ENCODE measurements at regions not wholly inside any gene's neighbourhood (a gene's known extent, or its start where the extent isn't known, plus 50 kb on each side); places are given as distances from the start of the nearest gene placed in this dataset.
"Not testable (repeated sequence)": the region's sequence is repeated elsewhere in the genome, so short reads cannot be mapped to it uniquely, and the experiment has no call there.

- not testable (repeated sequence) for H3K4me3 ChIP-seq (ENCODE audit: extremely low read depth in 1 of 4, insufficient read depth in 2 of 4, low read depth in 3 of 4, low read length in 4 of 4); H3K4ac ChIP-seq (replicated peaks; ENCODE audit: insufficient read length, low read depth, low read length); H3K4me2 ChIP-seq (ENCODE audit: insufficient read depth in 1 of 2, low read depth in 2 of 2, low read length in 2 of 2); H3K27me3 ChIP-seq (replicated peaks in 1 of 4; ENCODE audit: control insufficient read depth in 3 of 4, extremely low read depth in 1 of 4, insufficient read depth in 3 of 4, low read length in 3 of 4); H3K4me1 ChIP-seq (replicated peaks in 1 of 4; ENCODE audit: control insufficient read depth in 3 of 4, insufficient read depth in 4 of 4, low read length in 3 of 4); H2AK5ac ChIP-seq (ENCODE audit: low read depth, low read length); H4K20me1 ChIP-seq (replicated peaks in 1 of 2; ENCODE audit: control insufficient read depth in 1 of 2, insufficient read depth in 2 of 2, low read length in 2 of 2); DNase-seq (ENCODE audit: low read depth in 1 of 2, low spot score in 2 of 2); H3K23ac ChIP-seq (ENCODE audit: insufficient read length); H4K5ac ChIP-seq (ENCODE audit: insufficient read length, low read depth, low read length); H2BK120ac ChIP-seq (replicated peaks; ENCODE audit: low read depth, low read length); H4K8ac ChIP-seq (ENCODE audit: extremely low read depth, insufficient read depth, low read length); H2BK12ac ChIP-seq (ENCODE audit: low read depth, low read length); H3K14ac ChIP-seq (ENCODE audit: insufficient read length); H3K9me3 ChIP-seq (ENCODE audit: insufficient read depth in 2 of 2, low read depth in 1 of 2, low read length in 1 of 2); H4K91ac ChIP-seq (replicated peaks; ENCODE audit: insufficient read length, low read length); H3K36me3 ChIP-seq (ENCODE audit: control insufficient read depth in 2 of 4, insufficient read depth in 4 of 4, low read length in 3 of 4); FAIRE-seq; H3K79me2 ChIP-seq (ENCODE audit: control insufficient read depth in 1 of 2, insufficient read depth in 2 of 2, low read length in 2 of 2); H3K23me2 ChIP-seq (ENCODE audit: low read depth, low read length); H3K18ac ChIP-seq (ENCODE audit: extremely low read depth, low read length); H3K79me1 ChIP-seq (ENCODE audit: low read depth, low read length); H3K9ac ChIP-seq (replicated peaks in 1 of 4; ENCODE audit: extremely low read depth in 1 of 4, low read depth in 3 of 4, low read length in 3 of 4); H3K27ac ChIP-seq (ENCODE audit: low read depth, low read length); H2BK5ac ChIP-seq (ENCODE audit: low read depth, low read length); H3K56ac ChIP-seq (replicated peaks; ENCODE audit: insufficient read length, low read depth, low read length); H2BK15ac ChIP-seq (ENCODE audit: low read length); H2AFZ ChIP-seq (ENCODE audit: low read length); H2BK20ac ChIP-seq (ENCODE audit: low read length)
- WGBS, 2 experiments (ENCODE audit: extremely low coverage in 1 of 2, insufficient coverage in 1 of 2, insufficient read length in 1 of 2, insufficient replicate concordance in 2 of 2, low coverage in 1 of 2, low lambda C conversion rate in 2 of 2, missing lambda C conversion rate in 1 of 2), result 91% methylated on average over 5 of the region's 5 CpGs; no CpG with 5 or more reads in 1 of the 2 experiments
- ChIA-PET CTCF (ENCODE audit: partially characterized antibody) (interaction anchor here (0.7 kb wide), 1 partner anchor 102 kb away, joined by 3 read pairs; no protein-coding TSS in a partner anchor), POLR2A (ENCODE audit: partially characterized antibody) (interaction anchor here (0.6 kb wide), 1 partner anchor 252 kb away, joined by 3 read pairs; no protein-coding TSS in a partner anchor)
Observed at GRCh38 chr1:45268310-45268709, 58.4 kb upstream of the HPDL start.

DNA sequence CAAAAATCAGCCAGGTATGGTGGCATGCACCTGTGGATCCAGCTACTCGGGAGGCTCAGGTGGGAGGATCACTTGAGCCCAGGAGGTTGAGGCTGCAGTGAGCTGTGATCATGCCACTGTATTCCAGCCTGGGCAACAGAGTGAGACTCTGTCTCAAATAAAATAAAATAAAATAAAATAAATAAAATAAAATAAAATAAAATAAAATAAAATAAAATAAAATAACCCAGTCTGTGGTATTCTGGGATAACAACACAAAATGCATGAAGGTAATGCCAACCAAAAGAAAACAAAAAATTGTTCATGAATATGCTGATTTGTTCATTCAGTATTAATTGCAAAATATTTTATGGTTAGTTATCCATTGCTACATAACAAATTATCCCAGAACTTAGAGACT lies 54.4 kb upstream of the HPDL start:
- H2BK5ac ChIP-seq (ENCODE audit: low read depth, low read length); H4K8ac ChIP-seq (ENCODE audit: extremely low read depth, insufficient read depth, low read length); H3K4me3 ChIP-seq (ENCODE audit: extremely low read depth in 1 of 4, insufficient read depth in 2 of 4, low read depth in 3 of 4, low read length in 4 of 4); H3K9me3 ChIP-seq (ENCODE audit: insufficient read depth in 2 of 2, low read depth in 1 of 2, low read length in 1 of 2); H4K20me1 ChIP-seq (replicated peaks in 1 of 2; ENCODE audit: control insufficient read depth in 1 of 2, insufficient read depth in 2 of 2, low read length in 2 of 2); H3K23me2 ChIP-seq (ENCODE audit: low read depth, low read length); H2AK5ac ChIP-seq (ENCODE audit: low read depth, low read length); H3K18ac ChIP-seq (ENCODE audit: extremely low read depth, low read length); POLR2A ChIA-PET (ENCODE audit: partially characterized antibody); H3K27me3 ChIP-seq (replicated peaks in 1 of 4; ENCODE audit: control insufficient read depth in 3 of 4, extremely low read depth in 1 of 4, insufficient read depth in 3 of 4, low read length in 3 of 4); H3K27ac ChIP-seq (ENCODE audit: low read depth, low read length); H2BK15ac ChIP-seq (ENCODE audit: low read length); H2BK120ac ChIP-seq (replicated peaks; ENCODE audit: low read depth, low read length); H3K4me1 ChIP-seq (replicated peaks in 1 of 4; ENCODE audit: control insufficient read depth in 3 of 4, insufficient read depth in 4 of 4, low read length in 3 of 4); H3K36me3 ChIP-seq (ENCODE audit: control insufficient read depth in 2 of 4, insufficient read depth in 4 of 4, low read length in 3 of 4); H3K4me2 ChIP-seq (ENCODE audit: insufficient read depth in 1 of 2, low read depth in 2 of 2, low read length in 2 of 2); H4K91ac ChIP-seq (replicated peaks; ENCODE audit: insufficient read length, low read length); H3K79me2 ChIP-seq (ENCODE audit: control insufficient read depth in 1 of 2, insufficient read depth in 2 of 2, low read length in 2 of 2); DNase-seq (ENCODE audit: low read depth in 1 of 2, low spot score in 2 of 2); H3K56ac ChIP-seq (replicated peaks; ENCODE audit: insufficient read length, low read depth, low read length); H3K23ac ChIP-seq (ENCODE audit: insufficient read length); H2BK12ac ChIP-seq (ENCODE audit: low read depth, low read length); H2AFZ ChIP-seq (ENCODE audit: low read length); FAIRE-seq; H3K9ac ChIP-seq (replicated peaks in 1 of 4; ENCODE audit: extremely low read depth in 1 of 4, low read depth in 3 of 4, low read length in 3 of 4); H4K5ac ChIP-seq (ENCODE audit: insufficient read length, low read depth, low read length); H2BK20ac ChIP-seq (ENCODE audit: low read length); H3K79me1 ChIP-seq (ENCODE audit: low read depth, low read length); H3K14ac ChIP-seq (ENCODE audit: insufficient read length); H3K4ac ChIP-seq (replicated peaks; ENCODE audit: insufficient read length, low read depth, low read length): not testable (repeated sequence)
- 100% methylated on average over 1 of the region's 1 CpG; no CpG with 5 or more reads in 1 of the 2 experiments for WGBS, 2 experiments (ENCODE audit: extremely low coverage in 1 of 2, insufficient coverage in 1 of 2, insufficient read length in 1 of 2, insufficient replicate concordance in 2 of 2, low coverage in 1 of 2, low lambda C conversion rate in 2 of 2, missing lambda C conversion rate in 1 of 2)
- CTCF ChIA-PET (ENCODE audit: partially characterized antibody), result interaction anchor here (0.6 kb wide), 2 partner anchors 13 to 570 kb away, joined by 3 to 4 read pairs; no protein-coding TSS in a partner anchor

Data from H1 (cell line).